Mammary epithelial cell (primary cell): ENCODE measurements at regions not wholly inside any gene's neighbourhood (a gene's known extent, or its start where the extent isn't known, plus 50 kb on each side); places are given as distances from the start of the nearest gene placed in this dataset.

Source experiments
- CTCF ChIP-seq, 2 donors: IDR thresholded peaks in 1 of 2; conservative IDR thresholded peaks in 1 of 2; 2 replicates each; pipeline ENCODE4 v1.5.1; 2011 to 2012; ENCODE audit warnings: inconsistent platforms in 2 of 2, low read length in 2 of 2, mild to moderate bottlenecking in 2 of 2, control low read depth in 1 of 2, low read depth in 1 of 2; ENCODE audit not compliant: insufficient read depth in 1 of 2; ENCODE audit errors: extremely low read depth in 1 of 2
- EZH2 ChIP-seq: IDR thresholded peaks from 2 replicates; pipeline ENCODE4 v1.6.1; 2012; ENCODE audit warnings: low read length, inconsistent platforms, borderline replicate concordance

- TF ChIP-seq CTCF (conservative IDR thresholded peaks at IDR 0.05 in 1 of 2, IDR thresholded peaks at IDR 0.05 in 1 of 2; ENCODE audit: extremely low read depth in 1 of 2, insufficient read depth in 1 of 2, low read depth in 1 of 2, low read length in 2 of 2) (no peak), EZH2 (no peak)
Observed at GRCh38 chr13:40205771-40206240, 460.6 kb downstream of the FOXO1 start.
